Activated B cell treated with CpG ODN at 0.5 μM for 24 hours (primary cell): ENCODE measurements at regions not wholly inside any gene's neighbourhood (a gene's known extent, or its start where the extent isn't known, plus 50 kb on each side); places are given as distances from the start of the nearest gene placed in this dataset.

Experiments used
- ATAC-seq: fragments of 200-7000 bp; cut with Tn5 transposase; one replicate; pipeline ENCODE4 v1.10.0; 2021; ENCODE audit warnings: low read depth, mild to moderate bottlenecking, moderate library complexity
- CTCF ChIA-PET: fragments of 350-600 bp; sonication (Branson Sonifier 250); formaldehyde crosslinking; loops from one replicate; lab custom pipeline; 2021; ENCODE audit warnings: antibody characterized with exemption; lab: Charles Lee
- POLR2A ChIA-PET: fragments of 350-600 bp; sonication (Branson Sonifier 250); formaldehyde crosslinking; loops from one replicate; lab custom pipeline; 2021; ENCODE audit warnings: antibody characterized with exemption; lab: Charles Lee
- DNase-seq: peaks from one replicate; pipeline ENCODE4 v3.0.0; 2022
- H3K27ac Mint-ChIP-seq: one replicate; pipeline ENCODE4 v1.8.0; 2020; ENCODE audit warnings: mixed read lengths
- H3K27me3 Mint-ChIP-seq: one replicate; pipeline ENCODE4 v1.8.0; 2021; ENCODE audit warnings: mixed read lengths
- H3K36me3 Mint-ChIP-seq: one replicate; pipeline ENCODE4 v1.8.0; 2021; ENCODE audit warnings: low read depth, mixed read lengths
- H3K4me1 Mint-ChIP-seq: one replicate; pipeline ENCODE4 v1.8.0; 2021; ENCODE audit warnings: mixed read lengths
- H3K4me3 Mint-ChIP-seq: one replicate; pipeline ENCODE4 v1.8.0; 2020; ENCODE audit warnings: mild to moderate bottlenecking, mixed read lengths
- H3K9me3 Mint-ChIP-seq: one replicate; pipeline ENCODE4 v1.8.0; 2020; ENCODE audit warnings: mixed read lengths
- CTCF ChIP-seq: fragments of 200-600 bp; IDR thresholded peaks from one replicate; pipeline ENCODE4 v1.8.0; 2022; ENCODE audit warnings: antibody characterized with exemption, mild to moderate bottlenecking
- intact Hi-C: fragments of 100-400 bp; cut with micrococcal nuclease; formaldehyde crosslinking; loops from one replicate; pipeline ENCODE4 v1.15.1; 2024

GRCh38 chr4:123114084-123114914 lies 191.9 kb upstream of the NUDT6 start:
- CTCF ChIA-PET = no interaction called here
- Mint-ChIP-seq H3K9me3 (peaks cover 3% of the 10 kb centered on the region), H3K4me1 (no peaks in the 10 kb centered on the region), H3K27me3 (no peaks in the 10 kb centered on the region), H3K27ac (no peak overlapping the region), H3K36me3 (peaks cover 9% of the 10 kb centered on the region), H3K4me3 (no peak overlapping the region)
- POLR2A ChIA-PET = no interaction called here
- intact Hi-C loops = no loop called here
- TF ChIP-seq CTCF = no peak
- DNase-seq (no peak), ATAC-seq (no peak)

GRCh38 chr4:123114915-123115756 lies 192.7 kb upstream of the NUDT6 start:
- no peak for ATAC-seq
- H3K36me3 Mint-ChIP-seq = peaks cover 10% of the 10 kb centered on the region
- ChIA-PET CTCF (no interaction called here), POLR2A (no interaction called here)
- no peak overlapping the region for H3K4me3 Mint-ChIP-seq
- H3K27me3 Mint-ChIP-seq = no peaks in the 10 kb centered on the region
- DNase-seq = no peak
- H3K9me3 Mint-ChIP-seq = peaks cover 3% of the 10 kb centered on the region
- intact Hi-C loops = no loop called here
- no peaks in the 10 kb centered on the region for H3K4me1 Mint-ChIP-seq
- H3K27ac Mint-ChIP-seq = no peak overlapping the region
- no peak for TF ChIP-seq CTCF

GRCh38 chr4:123116412-123116811 lies 194.0 kb upstream of the NUDT6 start:
- POLR2A ChIA-PET = no interaction called here
- H3K9me3 Mint-ChIP-seq = peaks cover 3% of the 10 kb centered on the region
- no peak for ATAC-seq
- H3K36me3 Mint-ChIP-seq = peaks cover 9% of the 10 kb centered on the region
- intact Hi-C loops = no loop called here
- CTCF ChIA-PET = no interaction called here
- no peak overlapping the region for H3K27ac Mint-ChIP-seq
- no peak for DNase-seq
- no peak overlapping the region for H3K4me3 Mint-ChIP-seq
- no peak for TF ChIP-seq CTCF
- no peaks in the 10 kb centered on the region for H3K27me3 Mint-ChIP-seq
- H3K4me1 Mint-ChIP-seq = no peaks in the 10 kb centered on the region

DNA sequence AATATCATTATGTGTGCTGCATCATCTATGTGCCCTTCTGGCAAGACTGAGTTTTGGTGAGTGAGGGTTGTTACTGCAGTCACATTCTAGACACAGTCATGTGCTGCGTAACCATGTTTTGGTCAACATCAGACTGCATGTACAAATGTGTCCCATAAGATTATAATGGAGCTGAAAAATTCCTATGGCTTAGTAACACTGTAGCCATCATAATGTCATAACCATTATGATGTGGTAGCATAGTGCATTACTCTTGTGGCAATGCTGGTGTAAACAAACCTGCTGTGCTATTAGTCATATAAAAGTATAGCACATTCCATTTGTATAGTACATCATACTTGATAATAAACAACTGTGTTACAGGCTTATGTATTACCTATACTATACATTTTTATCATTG lies 198.1 kb upstream of the NUDT6 start:
- ChIA-PET CTCF (no interaction called here), POLR2A (no interaction called here)
- H3K9me3 Mint-ChIP-seq = no peaks in the 10 kb centered on the region
- H3K36me3 Mint-ChIP-seq = peaks cover 8% of the 10 kb centered on the region
- no peak overlapping the region for H3K4me3 Mint-ChIP-seq
- no peak overlapping the region for H3K27ac Mint-ChIP-seq
- DNase-seq = no peak
- intact Hi-C loops = no loop called here
- no peaks in the 10 kb centered on the region for H3K27me3 Mint-ChIP-seq
- H3K4me1 Mint-ChIP-seq = no peaks in the 10 kb centered on the region
- no peak for TF ChIP-seq CTCF
- ATAC-seq = no peak

DNA sequence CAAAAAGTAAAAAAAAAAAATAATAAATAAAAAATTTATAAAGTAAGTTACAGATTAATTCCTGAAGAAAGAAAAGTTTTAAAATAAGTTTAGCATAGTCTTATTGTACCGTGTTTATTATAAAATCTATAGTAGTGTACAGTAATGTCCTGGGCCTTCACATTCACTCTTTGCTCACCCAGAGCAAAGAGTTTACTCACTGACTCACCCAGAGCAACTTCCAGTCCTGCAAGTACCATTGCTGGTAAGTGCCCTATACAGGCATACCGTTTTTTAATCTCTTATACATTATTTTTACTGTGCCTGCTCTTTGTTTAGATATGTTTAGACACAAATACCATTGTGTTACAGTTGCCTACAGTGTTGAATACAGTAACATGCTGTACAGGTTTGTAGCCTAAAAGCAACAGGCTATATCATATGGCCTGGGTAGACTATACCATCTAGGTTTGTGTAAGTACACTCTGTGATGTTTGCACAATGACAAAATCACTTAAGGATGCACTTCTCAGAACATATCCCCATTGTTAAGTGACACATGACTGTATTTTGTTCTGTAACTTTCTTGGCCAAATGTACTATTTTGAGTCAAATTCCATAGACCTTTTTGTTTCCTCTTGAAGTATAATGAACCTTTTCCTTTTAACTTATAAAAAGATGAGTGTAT lies 199.0 kb upstream of the NUDT6 start:
- no peak for DNase-seq
- Mint-ChIP-seq H3K9me3 (no peaks in the 10 kb centered on the region), H3K27ac (no peak overlapping the region), H3K36me3 (peaks cover 10% of the 10 kb centered on the region), H3K27me3 (no peaks in the 10 kb centered on the region), H3K4me3 (no peak overlapping the region), H3K4me1 (no peaks in the 10 kb centered on the region)
- intact Hi-C loops = no loop called here
- no peak for ATAC-seq
- ChIA-PET POLR2A (no interaction called here), CTCF (no interaction called here)
- TF ChIP-seq CTCF = no peak
